ENCODE measurements at regions not wholly inside any gene's neighbourhood (a gene's known extent, or its start where the extent isn't known, plus 50 kb on each side); places are given as distances from the start of the nearest gene placed in this dataset.
A peak's percentile ranks its signal among the peaks of the same experiment; 100 is the strongest.
"Not testable (repeated sequence)": the region's sequence is repeated elsewhere in the genome, so short reads cannot be mapped to it uniquely, and the experiment has no call there.

DNA sequence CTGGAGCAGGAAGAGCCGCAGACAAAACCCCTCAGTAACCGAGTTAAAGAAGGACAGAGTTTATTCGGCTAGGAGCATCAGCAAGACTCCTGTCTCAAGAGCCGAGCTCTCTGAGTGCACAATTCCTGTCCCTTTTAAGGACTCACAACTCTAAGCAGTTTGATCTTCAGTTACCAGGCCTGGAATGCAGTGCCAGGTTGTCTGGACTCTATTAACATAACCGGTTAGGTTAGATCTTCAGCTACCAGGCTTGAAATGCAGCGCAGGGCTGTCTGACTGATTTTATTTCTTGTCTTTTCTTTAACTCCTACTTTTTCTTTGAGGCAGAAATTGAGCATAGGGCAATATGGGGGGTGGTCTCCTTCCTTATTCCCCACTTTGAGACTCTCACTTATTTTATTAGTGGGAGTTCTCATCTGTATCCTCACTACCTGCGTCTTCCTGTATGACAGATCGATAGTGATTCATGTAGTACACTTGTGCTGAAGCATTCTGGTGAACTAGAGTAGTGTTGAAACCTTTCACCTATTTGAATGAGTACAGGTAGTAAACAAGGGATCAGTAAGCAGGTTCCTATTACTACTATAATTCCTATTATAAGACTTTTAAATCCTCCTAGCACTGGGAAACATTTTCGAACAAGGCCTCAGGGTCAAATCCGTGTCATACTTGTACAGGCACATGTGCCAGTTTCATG, 325.0 kb downstream of the CGGBP1 start:
- H3K4me1 ChIP-seq (replicated peaks in 1 of 2), result no peaks in the 10 kb centered on the region
- no peak for ATAC-seq (replicated peaks in 6 of 8)
- H3K4me3 ChIP-seq, result no peak overlapping the region
- no peak overlapping the region for H3K27ac ChIP-seq
- WGBS, 10 experiments, result 26 to 100% (median 84%) methylated on average over 1 to 9 of the region's 10 CpGs
- in situ Hi-C loops (cut with MboI; ENCODE audit: low pct_unique_long_range_greater_than_20kb in 2 of 9, low sequenced_read_pairs in 9 of 9, unreplicated experiment in 9 of 9), result no loop called here

DNA sequence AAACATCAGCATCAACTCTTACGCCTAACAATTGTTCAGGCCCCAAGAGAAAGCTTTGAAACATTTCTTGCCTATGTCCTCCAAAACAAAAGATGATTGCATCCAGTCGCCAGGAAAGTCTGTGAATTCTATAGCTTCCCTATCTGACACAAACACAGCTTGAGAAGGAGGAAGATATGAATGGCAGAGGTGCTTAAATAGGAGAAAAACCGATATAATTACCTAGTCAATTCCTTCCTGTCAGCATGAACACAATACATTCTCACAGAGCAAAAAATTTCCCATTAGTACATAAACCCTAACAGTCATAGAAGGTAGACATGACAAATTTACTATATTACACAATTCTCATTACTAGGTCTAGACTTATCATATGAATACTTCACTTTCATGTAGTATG, 326.5 kb downstream of the CGGBP1 start:
- ATAC-seq (replicated peaks in 6 of 8), result no peak
- WGBS, 10 experiments, result 15 to 86% (median 76%) methylated on average over 1 to 3 of the region's 3 CpGs; no CpG with 5 or more reads in 2 of the 10 experiments
- Histone ChIP-seq H3K27ac (no peak overlapping the region), H3K4me1 (replicated peaks in 1 of 2) (no peaks in the 10 kb centered on the region), H3K4me3 (no peak overlapping the region)
- in situ Hi-C loops (cut with MboI; ENCODE audit: low pct_unique_long_range_greater_than_20kb in 2 of 9, low sequenced_read_pairs in 9 of 9, unreplicated experiment in 9 of 9), result no loop called here

DNA sequence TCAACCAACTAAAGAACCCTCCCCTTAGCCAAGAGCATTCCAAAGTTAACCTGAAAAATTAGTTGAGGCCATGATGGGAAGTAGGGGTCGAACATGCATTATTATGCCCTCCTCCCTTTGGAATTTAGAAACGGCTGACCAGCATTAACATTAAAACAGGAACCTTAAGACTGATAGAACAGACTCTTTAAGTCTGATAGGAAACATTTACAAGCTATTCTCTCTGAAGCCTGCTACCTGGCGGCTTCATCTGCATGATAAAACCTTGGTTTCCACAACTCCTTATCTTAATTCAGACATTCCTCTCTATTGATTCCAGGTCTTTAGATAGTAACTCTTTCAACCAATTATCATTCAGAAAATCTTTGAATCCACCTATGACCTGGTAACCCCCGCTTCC, 331.0 kb downstream of the CGGBP1 start:
- H3K27ac ChIP-seq, result no peak overlapping the region
- no peak for ATAC-seq (replicated peaks in 6 of 8)
- no peak overlapping the region for H3K4me3 ChIP-seq
- in situ Hi-C loops (cut with MboI; ENCODE audit: low pct_unique_long_range_greater_than_20kb in 2 of 9, low sequenced_read_pairs in 9 of 9, unreplicated experiment in 9 of 9), result no loop called here
- 0 to 88% (median 36%) methylated on average over 1 to 4 of the region's 4 CpGs for WGBS, 10 experiments
- H3K4me1 ChIP-seq (replicated peaks in 1 of 2), result no peaks in the 10 kb centered on the region

DNA sequence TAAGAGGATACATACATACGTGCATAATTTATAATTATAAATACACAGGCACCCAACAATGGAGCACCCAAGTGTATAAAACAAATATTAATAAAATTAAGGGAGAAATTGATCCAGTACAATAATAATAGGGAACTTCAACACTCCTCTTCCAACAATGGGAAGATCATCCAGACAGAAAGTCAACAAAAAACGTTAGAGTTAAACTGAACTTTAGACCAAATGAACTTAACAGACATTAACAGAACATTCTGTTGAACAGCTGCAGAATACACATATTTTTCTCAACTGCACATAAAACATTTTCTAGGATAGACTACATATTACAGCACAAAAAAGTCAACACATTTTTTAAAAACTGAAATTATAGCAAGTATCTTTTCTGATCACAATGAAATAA, 339.7 kb downstream of the CGGBP1 start:
- 4 to 92% (median 42%) methylated on average over 1 to 2 of the region's 2 CpGs; no CpG with 5 or more reads in 1 of the 10 experiments for WGBS, 10 experiments
- Histone ChIP-seq H3K4me3 (no peak overlapping the region), H3K27ac (no peak overlapping the region), H3K4me1 (replicated peaks in 1 of 2) (no peaks in the 10 kb centered on the region)
- in situ Hi-C loops (cut with MboI; ENCODE audit: low pct_unique_long_range_greater_than_20kb in 2 of 9, low sequenced_read_pairs in 9 of 9, unreplicated experiment in 9 of 9), result no loop called here
- no peak for ATAC-seq (replicated peaks in 6 of 8)

DNA sequence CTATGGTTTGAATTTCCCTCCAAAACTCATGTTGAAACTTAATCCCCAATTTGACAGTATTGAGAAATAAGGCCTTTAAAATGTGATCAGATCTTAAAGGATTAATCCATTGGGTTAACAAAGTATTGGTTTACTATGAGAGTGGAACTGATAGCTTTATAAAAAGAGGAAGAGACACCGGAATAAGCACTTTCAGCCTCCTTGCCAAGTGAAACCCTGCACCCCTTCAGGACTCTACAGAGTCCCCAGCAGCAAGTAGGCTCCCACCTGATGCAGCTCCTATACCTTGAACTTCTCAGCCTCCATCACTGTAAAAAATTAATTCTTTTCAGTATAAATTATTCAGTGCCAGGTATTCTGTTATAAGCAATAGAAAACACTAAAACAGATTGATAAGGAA, 348.3 kb downstream of the CGGBP1 start:
- no peaks in the 10 kb centered on the region for H3K4me1 ChIP-seq (replicated peaks in 1 of 2)
- WGBS, 10 experiments, result 0 to 100% (median 67%) methylated on average over 1 of the region's 1 CpG; no CpG with 5 or more reads in 1 of the 10 experiments
- no peak overlapping the region for H3K4me3 ChIP-seq
- ATAC-seq (replicated peaks in 6 of 8), result no peak
- in situ Hi-C loops (cut with MboI; ENCODE audit: low pct_unique_long_range_greater_than_20kb in 2 of 9, low sequenced_read_pairs in 9 of 9, unreplicated experiment in 9 of 9), result no loop called here
- no peak overlapping the region for H3K27ac ChIP-seq

DNA sequence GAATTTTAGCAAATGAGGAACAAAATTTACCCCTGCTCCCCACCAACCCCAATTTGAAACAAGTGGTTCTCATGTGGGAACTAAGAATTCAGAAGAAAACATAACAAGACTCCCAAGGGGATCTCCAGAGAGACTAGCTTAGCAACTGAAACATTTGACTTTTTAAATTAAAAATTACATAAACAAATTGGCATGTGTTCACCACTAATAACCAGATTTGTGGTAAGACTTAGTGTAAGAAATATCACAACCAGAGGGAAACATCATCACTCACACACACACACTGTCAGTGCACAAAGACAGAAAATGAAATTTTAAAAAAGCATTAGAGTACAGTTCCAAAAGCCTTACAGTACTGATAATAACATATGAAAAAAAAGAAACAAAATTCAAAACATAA, 348.8 kb downstream of the CGGBP1 start:
- ATAC-seq (replicated peaks in 6 of 8), result no peak
- no peak overlapping the region for H3K27ac ChIP-seq
- H3K4me1 ChIP-seq (replicated peaks in 1 of 2), result no peaks in the 10 kb centered on the region
- in situ Hi-C loops (cut with MboI; ENCODE audit: low pct_unique_long_range_greater_than_20kb in 2 of 9, low sequenced_read_pairs in 9 of 9, unreplicated experiment in 9 of 9), result no loop called here
- no peak overlapping the region for H3K4me3 ChIP-seq

DNA sequence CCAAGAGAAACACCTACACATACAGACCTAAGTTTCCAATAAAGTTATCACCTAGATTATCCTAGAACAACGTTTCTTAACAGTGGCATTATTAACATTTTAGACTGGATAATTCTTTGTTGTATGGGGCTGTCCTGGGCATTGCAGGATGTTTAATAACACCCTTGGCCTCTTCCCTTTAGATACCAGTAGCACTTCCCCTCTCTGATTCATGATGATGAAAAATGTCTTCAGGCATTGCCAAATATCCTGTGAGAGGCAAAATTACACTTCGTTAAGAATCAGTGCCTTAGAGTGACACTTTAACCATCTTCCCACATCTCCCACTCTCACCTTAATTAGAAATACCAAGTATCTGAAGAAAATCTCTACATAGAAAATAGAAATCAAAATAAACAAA, 352.6 kb downstream of the CGGBP1 start:
- in situ Hi-C loops (cut with MboI; ENCODE audit: low pct_unique_long_range_greater_than_20kb in 2 of 9, low sequenced_read_pairs in 9 of 9, unreplicated experiment in 9 of 9), result no loop called here
- H3K4me3 ChIP-seq, result no peak overlapping the region
- WGBS, 10 experiments, result 0 to 90% (median 62%) methylated on average over 1 to 2 of the region's 2 CpGs

DNA sequence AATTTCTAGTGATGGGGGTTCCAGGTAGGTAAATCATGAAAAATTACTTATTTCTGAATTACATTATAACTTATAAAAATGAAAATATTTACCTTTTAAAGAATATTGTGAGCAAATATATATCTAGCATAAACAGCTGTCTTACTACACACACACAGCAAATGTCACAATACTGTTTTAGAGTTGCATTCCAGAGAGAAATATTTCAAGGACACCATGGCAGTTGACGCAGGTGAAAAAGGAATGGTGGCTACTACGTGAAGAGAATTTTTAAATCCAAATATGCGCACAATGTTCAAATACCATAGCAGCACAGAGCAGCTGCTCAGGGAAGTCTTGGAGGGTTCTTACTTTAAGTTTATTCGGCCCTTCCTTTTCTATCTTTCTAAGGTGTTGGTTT, 356.2 kb downstream of the CGGBP1 start:
- H3K4me3 ChIP-seq, result no peak overlapping the region
- H3K27ac ChIP-seq, result no peak overlapping the region
- H3K4me1 ChIP-seq (replicated peaks in 1 of 2), result no peaks in the 10 kb centered on the region
- in situ Hi-C loops (cut with MboI; ENCODE audit: low pct_unique_long_range_greater_than_20kb in 2 of 9, low sequenced_read_pairs in 9 of 9, unreplicated experiment in 9 of 9), result no loop called here
- WGBS, 10 experiments, result 7 to 94% (median 81%) methylated on average over 2 to 4 of the region's 4 CpGs
- ATAC-seq (replicated peaks in 6 of 8), result no peak

More for the DNA sequence above, 352.6 kb downstream of the CGGBP1 start:
- H3K4me1 ChIP-seq (replicated peaks in 1 of 2), result no peaks in the 10 kb centered on the region
- H3K27ac ChIP-seq, result no peak overlapping the region
- ATAC-seq (replicated peaks in 6 of 8), result no peak

DNA sequence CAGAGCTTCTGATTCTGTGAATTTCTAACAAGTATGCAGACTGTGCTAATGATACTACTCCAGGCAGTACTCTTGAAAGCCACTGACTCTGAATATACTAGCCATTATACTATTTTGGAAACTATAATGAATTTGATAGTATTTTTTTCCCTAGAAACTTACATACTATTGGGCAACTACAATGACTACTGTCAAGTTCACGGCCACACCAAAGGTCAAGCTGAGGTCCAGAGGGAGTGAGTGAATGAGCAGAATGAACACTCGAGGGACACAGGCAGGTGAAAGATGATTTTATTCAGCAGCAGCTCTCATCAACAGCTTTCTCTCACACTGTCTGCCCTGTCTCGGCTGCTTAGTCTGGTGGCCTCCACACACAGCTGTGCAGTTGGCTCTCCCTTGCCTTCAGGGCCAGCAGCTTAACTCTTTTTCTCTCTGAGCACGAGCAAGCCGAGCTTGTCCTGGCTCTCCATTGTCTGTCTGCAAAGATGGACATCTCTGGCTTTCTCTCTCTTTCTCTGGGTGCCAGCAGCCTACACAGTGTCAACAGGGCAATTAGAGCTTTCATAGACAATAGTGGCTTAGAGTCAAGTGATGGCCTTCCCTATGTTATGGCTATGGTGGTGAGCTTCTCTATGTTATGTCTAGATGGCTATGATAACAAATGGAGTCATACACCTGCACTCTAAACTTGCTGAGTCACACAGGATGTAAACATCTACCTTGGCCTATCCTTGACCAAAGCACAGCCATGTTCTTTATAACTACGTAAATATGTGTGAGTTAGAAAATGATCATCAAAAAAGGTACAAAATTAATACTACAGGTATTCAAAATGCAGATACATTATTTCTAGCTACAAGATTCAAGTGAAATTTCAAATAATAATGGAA, 362.4 kb downstream of the CGGBP1 start:
- no peak overlapping the region for H3K4me3 ChIP-seq
- peaks cover 0 to 3% of the 10 kb centered on the region in 2 donors for H3K4me1 ChIP-seq (replicated peaks in 1 of 2)
- no peak overlapping the region for H3K27ac ChIP-seq
- in situ Hi-C loops (cut with MboI; ENCODE audit: low pct_unique_long_range_greater_than_20kb in 2 of 9, low sequenced_read_pairs in 9 of 9, unreplicated experiment in 9 of 9), result no loop called here
- ATAC-seq (replicated peaks in 6 of 8), result peak in 7 of 8 experiments; percentile 12 to 54 (median 42)
- WGBS, 10 experiments, result 25 to 87% (median 64%) methylated on average over 1 to 6 of the region's 6 CpGs; no CpG with 5 or more reads in 2 of the 10 experiments

DNA sequence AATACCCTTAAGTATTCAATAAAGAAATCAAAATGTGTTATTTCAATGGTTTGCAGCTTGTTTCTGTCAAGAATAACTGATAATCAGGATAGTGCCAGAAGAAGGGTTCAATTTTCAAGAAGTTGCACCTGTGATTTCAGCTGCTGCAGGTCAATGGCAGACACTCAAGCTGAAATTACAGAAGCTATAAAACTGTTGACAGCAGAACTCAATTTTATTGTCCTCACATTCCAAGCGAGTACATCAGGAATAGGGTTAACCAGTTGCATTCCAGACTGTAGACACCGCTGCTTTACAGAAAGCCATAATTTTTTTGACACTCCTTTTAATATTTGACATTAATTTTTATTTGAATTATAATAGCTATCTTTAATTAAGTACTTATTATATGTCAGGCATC, 364.1 kb downstream of the CGGBP1 start:
- Histone ChIP-seq H3K4me3 (no peak overlapping the region), H3K4me1 (replicated peaks in 1 of 2) (peaks cover 0 to 3% of the 10 kb centered on the region in 2 donors), H3K27ac (no peak overlapping the region)
- 0 to 79% (median 40%) methylated on average over 1 to 2 of the region's 2 CpGs; no CpG with 5 or more reads in 2 of the 10 experiments for WGBS, 10 experiments
- in situ Hi-C loops (cut with MboI; ENCODE audit: low pct_unique_long_range_greater_than_20kb in 2 of 9, low sequenced_read_pairs in 9 of 9, unreplicated experiment in 9 of 9), result no loop called here
- peak in 1 of 8 experiments; percentile 76 for ATAC-seq (replicated peaks in 6 of 8)

DNA sequence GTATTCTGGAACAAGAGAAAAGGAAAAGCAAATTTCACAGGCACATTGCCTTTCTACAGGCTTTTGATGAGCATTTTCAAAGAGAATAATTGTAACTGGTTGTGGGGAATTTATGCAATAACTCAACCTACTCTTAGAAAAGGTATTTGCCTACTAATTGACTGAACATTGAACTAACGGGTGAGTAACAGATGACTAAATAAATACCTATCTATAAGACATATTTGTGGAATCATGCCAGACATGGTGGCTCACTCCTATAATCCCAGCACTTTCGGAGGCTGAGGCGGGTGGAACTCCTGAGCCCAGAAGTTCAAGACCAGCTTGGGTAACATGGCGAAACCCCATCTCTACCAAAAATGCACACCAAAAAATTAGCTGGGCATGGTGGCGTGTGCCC, 367.7 kb downstream of the CGGBP1 start:
- 27 to 100% (median 98%) methylated on average over 1 to 4 of the region's 5 CpGs; no CpG with 5 or more reads in 3 of the 10 experiments for WGBS, 10 experiments
- in situ Hi-C loops (cut with MboI; ENCODE audit: low pct_unique_long_range_greater_than_20kb in 2 of 9, low sequenced_read_pairs in 9 of 9, unreplicated experiment in 9 of 9), result no loop called here
- H3K27ac ChIP-seq, result no peak overlapping the region
- H3K4me1 ChIP-seq (replicated peaks in 1 of 2), result peaks cover 0 to 2% of the 10 kb centered on the region in 2 donors
- H3K4me3 ChIP-seq, result no peak overlapping the region
- no peak for ATAC-seq (replicated peaks in 6 of 8)

DNA sequence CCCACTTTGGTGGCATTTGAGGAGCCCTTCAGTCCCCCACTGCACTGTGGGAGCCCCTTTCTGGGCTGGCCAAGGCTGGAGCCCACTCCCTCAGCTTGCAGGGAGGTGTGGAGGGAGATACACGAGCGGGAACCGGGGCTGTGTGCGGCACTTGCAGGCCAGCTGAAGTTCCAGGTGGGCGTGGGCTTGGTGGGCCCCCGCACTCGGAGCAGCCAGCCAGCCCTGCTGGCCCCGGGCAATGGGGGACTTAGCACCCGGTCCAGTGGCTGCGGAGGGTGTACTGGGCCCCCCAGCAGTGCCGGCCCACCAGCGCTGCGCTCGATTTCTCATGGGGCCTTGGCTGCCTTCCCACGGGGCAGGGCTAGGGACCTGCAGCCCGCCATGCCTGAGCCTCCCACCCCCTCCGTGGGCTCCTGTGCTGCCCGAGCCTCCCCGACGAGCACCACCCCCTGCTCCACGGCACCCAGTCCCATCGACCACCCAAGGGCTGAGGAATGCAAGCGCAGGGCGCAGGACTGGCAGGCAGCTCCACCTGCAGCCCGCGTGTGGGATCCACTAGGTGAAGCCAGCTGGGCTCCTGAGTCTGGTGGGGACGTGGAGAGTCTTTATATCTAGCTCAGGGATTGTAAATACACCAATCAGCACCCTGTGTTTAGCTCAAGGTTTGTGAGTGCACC, 379.7 kb downstream of the CGGBP1 start:
- ATAC-seq (replicated peaks in 6 of 8); H3K4me3 ChIP-seq; in situ Hi-C loops (cut with MboI; ENCODE audit: low pct_unique_long_range_greater_than_20kb in 2 of 9, low sequenced_read_pairs in 9 of 9, unreplicated experiment in 9 of 9); H3K4me1 ChIP-seq (replicated peaks in 1 of 2); H3K27ac ChIP-seq: not testable (repeated sequence)
- WGBS, 10 experiments, result 92 to 100% (median 94%) methylated on average over 2 to 6 of the region's 27 CpGs; no CpG with 5 or more reads in 7 of the 10 experiments
